ENCODE measurements at regions not wholly inside any gene's neighbourhood (a gene's known extent, or its start where the extent isn't known, plus 50 kb on each side); places are given as distances from the start of the nearest gene placed in this dataset.

- no peak for DNase-seq (ENCODE audit: low spot score)
- in situ Hi-C loops (cut with MboI; ENCODE audit: low pct_unique_long_range_greater_than_20kb, low sequenced_read_pairs, unreplicated experiment), result no loop called here
- TF ChIP-seq CTCF (IDR thresholded peaks at IDR 0.05; ENCODE audit: extremely low read depth, insufficient read depth, missing control alignments), result no peak
These were observed 385.4 kb downstream of the RMST start for GRCh38 chr12:97848051-97848450.

DNA sequence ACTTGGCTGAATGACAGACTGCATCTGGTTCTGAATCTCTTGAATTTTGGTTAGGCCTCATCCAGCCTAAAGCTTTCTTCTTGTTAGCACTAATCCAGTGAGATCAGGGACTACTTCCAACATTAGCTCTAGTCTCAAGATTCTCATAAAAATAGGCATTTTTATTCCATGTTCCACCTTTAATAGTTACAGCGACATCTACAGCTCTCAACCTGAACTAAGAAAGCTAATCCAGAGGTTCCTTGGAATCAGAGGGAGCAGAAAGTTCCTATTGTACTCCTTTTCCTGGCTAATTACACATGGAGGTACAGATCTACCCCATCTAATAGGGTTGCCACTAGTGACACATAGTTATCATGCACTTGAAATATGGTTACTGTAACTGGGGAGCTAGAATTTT is 391.9 kb downstream of the RMST start:
- TF ChIP-seq CTCF (IDR thresholded peaks at IDR 0.05; ENCODE audit: extremely low read depth, insufficient read depth, missing control alignments), result no peak
- in situ Hi-C loops (cut with MboI; ENCODE audit: low pct_unique_long_range_greater_than_20kb, low sequenced_read_pairs, unreplicated experiment), result no loop called here
- DNase-seq (ENCODE audit: low spot score), result no peak

DNA sequence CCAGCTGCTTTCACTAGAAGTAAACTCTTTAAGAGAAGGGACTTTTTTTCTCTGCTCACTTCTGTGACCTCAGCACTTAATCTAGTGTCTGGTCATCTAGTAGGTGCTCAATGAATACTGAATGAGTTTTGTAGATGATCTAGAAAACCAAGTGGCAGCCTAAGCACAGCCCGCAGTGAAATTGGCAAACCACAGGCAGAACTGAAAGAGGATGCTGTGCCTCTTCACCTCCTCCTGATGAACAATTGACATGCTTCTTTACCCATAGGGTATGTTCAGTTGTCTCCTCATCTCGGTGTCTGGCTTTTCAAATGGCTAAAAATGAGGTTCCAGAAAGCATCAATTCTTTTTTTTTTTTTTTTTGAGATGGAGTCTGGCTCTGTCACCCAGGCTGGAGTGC is 399.5 kb downstream of the RMST start:
- DNase-seq (ENCODE audit: low spot score), result no peak
- in situ Hi-C loops (cut with MboI; ENCODE audit: low pct_unique_long_range_greater_than_20kb, low sequenced_read_pairs, unreplicated experiment), result no loop called here
- no peak for TF ChIP-seq CTCF (IDR thresholded peaks at IDR 0.05; ENCODE audit: extremely low read depth, insufficient read depth, missing control alignments)

DNA sequence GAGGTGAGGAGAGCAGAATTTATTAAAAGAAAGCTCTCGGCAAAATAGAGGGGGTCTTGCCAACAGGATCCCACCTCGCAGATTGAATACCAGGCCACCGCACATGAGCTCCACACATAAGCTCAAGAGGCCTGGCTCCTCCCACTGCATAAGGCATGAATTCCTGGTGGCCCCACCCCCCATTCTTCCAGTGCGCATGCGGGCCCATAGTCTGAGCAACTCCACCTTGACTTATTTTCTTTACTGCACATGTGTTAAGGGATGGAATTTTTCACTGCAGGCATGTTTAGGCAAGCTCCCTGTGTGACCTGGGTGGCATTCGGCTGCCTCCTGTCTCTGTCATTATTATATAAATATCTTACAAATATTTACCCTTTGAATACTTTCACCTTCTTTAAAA is 412.5 kb downstream of the RMST start:
- in situ Hi-C loops (cut with MboI; ENCODE audit: low pct_unique_long_range_greater_than_20kb, low sequenced_read_pairs, unreplicated experiment), result no loop called here
- TF ChIP-seq CTCF (IDR thresholded peaks at IDR 0.05; ENCODE audit: extremely low read depth, insufficient read depth, missing control alignments), result no peak
- DNase-seq (ENCODE audit: low spot score), result no peak

- no peak for TF ChIP-seq CTCF (IDR thresholded peaks at IDR 0.05; ENCODE audit: extremely low read depth, insufficient read depth, missing control alignments)
- DNase-seq (ENCODE audit: low spot score), result no peak
- in situ Hi-C loops (cut with MboI; ENCODE audit: low pct_unique_long_range_greater_than_20kb, low sequenced_read_pairs, unreplicated experiment), result no loop called here
These were observed 414.2 kb downstream of the RMST start for GRCh38 chr12:97876780-97877179.

DNA sequence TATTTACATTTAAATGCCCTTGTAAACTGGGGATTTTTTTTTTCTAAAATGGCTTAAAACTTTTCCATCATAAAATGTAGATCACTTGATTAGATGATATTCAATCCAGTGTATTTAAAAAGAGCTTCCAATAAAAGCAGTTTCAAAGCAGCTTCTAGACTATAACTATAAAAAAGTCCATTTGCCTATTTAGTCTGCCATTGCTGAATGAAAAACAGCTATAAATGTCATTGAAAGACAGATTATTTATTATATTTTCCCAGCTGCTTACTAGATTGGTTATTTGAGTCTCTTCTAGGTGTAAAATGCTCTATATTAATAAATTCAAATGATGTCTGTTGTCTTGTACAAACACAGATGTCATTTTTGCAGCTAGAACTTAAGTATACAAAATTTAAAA is 414.8 kb downstream of the RMST start:
- in situ Hi-C loops (cut with MboI; ENCODE audit: low pct_unique_long_range_greater_than_20kb, low sequenced_read_pairs, unreplicated experiment), result no loop called here
- TF ChIP-seq CTCF (IDR thresholded peaks at IDR 0.05; ENCODE audit: extremely low read depth, insufficient read depth, missing control alignments), result no peak
- no peak for DNase-seq (ENCODE audit: low spot score)

Data from GM13977 (cell line).